OCI-LY7 (cell line): ENCODE measurements at regions not wholly inside any gene's neighbourhood (a gene's known extent, or its start where the extent isn't known, plus 50 kb on each side); places are given as distances from the start of the nearest gene placed in this dataset.

Experiments used
- BruUV-seq: library from RNA; stranded (reverse); fragments of 400-500 nt; replicated peaks from 2 replicates; lab custom pipeline; 2021; lab: Mats Ljungman, UMichigan
- CTCF ChIA-PET: fragments of 300-600 bp; sonication (Branson Sonifier 250); formaldehyde crosslinking; loops from one replicate; lab custom pipeline; 2022; ENCODE audit warnings: antibody characterized with exemption; ENCODE audit not compliant: unreplicated experiment; lab: Charles Lee
- POLR2A ChIA-PET: fragments of 300-600 bp; sonication (Branson Sonifier 250); formaldehyde crosslinking; loops from one replicate; lab custom pipeline; 2022; ENCODE audit warnings: antibody characterized with exemption; lab: Charles Lee
- DNase-seq: peaks from one replicate; pipeline ENCODE4 v3.0.0-alpha.2; 2015; ENCODE audit warnings: low spot score
- H2AFZ ChIP-seq: fragments of 200-600 bp; sonication (generic), shearing (Covaris generic); 2 replicates; pipeline ENCODE4 v1.6.1; 2014; ENCODE audit warnings: mild to moderate bottlenecking, antibody characterized with exemption, low read length, moderate library complexity
- H3K27ac ChIP-seq: fragments of 200-600 bp; sonication (generic); 2 replicates; pipeline ENCODE4 v1.5.1; 2014; ENCODE audit warnings: mixed run types, low read depth, mild to moderate bottlenecking, moderate library complexity, low read length, inconsistent platforms; ENCODE audit not compliant: poor library complexity, severe bottlenecking
- H3K36me3 ChIP-seq: fragments of 200-600 bp; sonication (generic); 2 replicates; pipeline ENCODE4 v1.6.1; 2014; ENCODE audit warnings: mild to moderate bottlenecking, antibody characterized with exemption, low read length, moderate library complexity, mixed read lengths; ENCODE audit not compliant: insufficient read depth
- H3K4me1 ChIP-seq: fragments of 200-600 bp; sonication (generic); 2 replicates; pipeline ENCODE4 v1.5.1; 2014; ENCODE audit warnings: mild to moderate bottlenecking, low read length; ENCODE audit not compliant: insufficient read depth, poor library complexity, severe bottlenecking
- H3K4me2 ChIP-seq: fragments of 200-600 bp; sonication (generic); 2 replicates; pipeline ENCODE4 v1.6.1; 2014; ENCODE audit warnings: mild to moderate bottlenecking, low read length
- H3K4me3 ChIP-seq: fragments of 200-600 bp; sonication (generic); 2 replicates; pipeline ENCODE4 v1.5.1; 2014; ENCODE audit warnings: mild to moderate bottlenecking, low read depth, low read length; ENCODE audit not compliant: poor library complexity, severe bottlenecking
- H3K79me2 ChIP-seq: fragments of 200-600 bp; sonication (generic); 2 replicates; pipeline ENCODE4 v1.6.1; 2016; ENCODE audit warnings: low read depth, mild to moderate bottlenecking, low read length, moderate library complexity, mixed read lengths; ENCODE audit not compliant: insufficient read depth
- H3K9me2 ChIP-seq: fragments of 200-600 bp; sonication (generic); 2 replicates; pipeline ENCODE4 v1.6.1; 2016; ENCODE audit warnings: mild to moderate bottlenecking, low read length, mixed read lengths; ENCODE audit not compliant: insufficient read depth
- H3K9me3 ChIP-seq: fragments of 200-600 bp; sonication (generic); 2 replicates; pipeline ENCODE4 v1.6.1; 2014; ENCODE audit warnings: mild to moderate bottlenecking, mixed run types, low read length, mixed read lengths
- H4K20me1 ChIP-seq: fragments of 200-600 bp; sonication (generic); 2 replicates; pipeline ENCODE4 v1.6.1; 2014; ENCODE audit warnings: mild to moderate bottlenecking, antibody characterized with exemption, low read length, moderate library complexity, mixed read lengths; ENCODE audit not compliant: insufficient read depth
- CTCF ChIP-seq: fragments of 200-600 bp; sonication (generic); conservative IDR thresholded peaks from 2 replicates; pipeline ENCODE4 v1.5.1; 2014; ENCODE audit warnings: mild to moderate bottlenecking, antibody characterized with exemption, low read length, moderate library complexity, mixed read lengths
- EZH2phosphoT487 ChIP-seq: fragments of 200-600 bp; sonication (generic); IDR thresholded peaks from 2 replicates; pipeline ENCODE4 v1.6.1; 2018; ENCODE audit warnings: low read depth, borderline replicate concordance, mild to moderate bottlenecking, mixed run types, antibody characterized with exemption, low read length, moderate library complexity, mixed read lengths
- intact Hi-C: fragments of 100-400 bp; cut with micrococcal nuclease; formaldehyde crosslinking; loops from one replicate; pipeline ENCODE4 v1.10.0; 2022; ENCODE audit not compliant: unreplicated experiment

DNA sequence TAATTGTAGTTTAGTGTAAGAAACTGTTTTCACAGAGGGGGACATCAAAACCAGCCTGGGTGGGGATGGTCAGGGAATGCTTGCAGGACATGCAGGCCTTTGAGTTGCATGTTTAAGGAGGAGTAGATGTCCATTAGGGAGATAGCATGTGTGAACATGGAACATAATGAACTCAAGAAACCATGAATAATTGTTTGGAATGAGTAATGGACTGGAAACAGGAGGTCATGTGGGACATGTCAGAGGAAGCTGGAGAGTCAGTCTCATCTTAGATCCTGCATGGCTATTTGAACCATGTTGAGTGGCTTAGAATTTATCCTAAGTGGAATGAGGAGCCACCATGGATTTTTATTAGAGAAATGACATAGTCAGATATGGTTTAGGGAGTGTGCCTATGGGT, 86.4 kb downstream of the RPE65 start:
- TF ChIP-seq EZH2phosphoT487 (no peak), CTCF (no peak)
- no peak overlapping the region for H3K4me2 ChIP-seq
- no peak overlapping the region for H3K4me3 ChIP-seq
- H3K36me3 ChIP-seq: no peaks in the 10 kb centered on the region
- no peak overlapping the region for H3K27ac ChIP-seq
- no peak for DNase-seq
- no peak overlapping the region for H2AFZ ChIP-seq
- H3K9me2 ChIP-seq: no peaks in the 10 kb centered on the region
- BruUV-seq: no TSS peak
- no peaks in the 10 kb centered on the region for H3K9me3 ChIP-seq
- POLR2A ChIA-PET: no interaction called here
- no peaks in the 10 kb centered on the region for H4K20me1 ChIP-seq
- CTCF ChIA-PET: no interaction called here
- intact Hi-C loops: no loop called here
- H3K79me2 ChIP-seq: no peaks in the 10 kb centered on the region
- H3K4me1 ChIP-seq: peaks cover 6% of the 10 kb centered on the region

GRCh38 chr1:68361346-68361910, 88.3 kb downstream of the RPE65 start:
- ChIA-PET POLR2A (interaction anchor here (0.7 to 0.8 kb wide), 2 partner anchors 9 to 1913 kb away, joined by 3 to 4 read pairs; no protein-coding TSS in a partner anchor), CTCF (no interaction called here)
- H3K36me3 ChIP-seq: no peaks in the 10 kb centered on the region
- H3K27ac ChIP-seq: no peak overlapping the region
- no peak overlapping the region for H3K4me2 ChIP-seq
- no peaks in the 10 kb centered on the region for H3K79me2 ChIP-seq
- H4K20me1 ChIP-seq: no peaks in the 10 kb centered on the region
- H3K4me1 ChIP-seq: peaks cover 11% of the 10 kb centered on the region
- TF ChIP-seq CTCF: no peak
- TF ChIP-seq EZH2phosphoT487: no peak
- H3K9me3 ChIP-seq: no peaks in the 10 kb centered on the region
- DNase-seq: no peak
- H3K9me2 ChIP-seq: no peaks in the 10 kb centered on the region
- intact Hi-C loops: no loop called here
- H2AFZ ChIP-seq: no peak overlapping the region
- no peak overlapping the region for H3K4me3 ChIP-seq
- no TSS peak for BruUV-seq

DNA sequence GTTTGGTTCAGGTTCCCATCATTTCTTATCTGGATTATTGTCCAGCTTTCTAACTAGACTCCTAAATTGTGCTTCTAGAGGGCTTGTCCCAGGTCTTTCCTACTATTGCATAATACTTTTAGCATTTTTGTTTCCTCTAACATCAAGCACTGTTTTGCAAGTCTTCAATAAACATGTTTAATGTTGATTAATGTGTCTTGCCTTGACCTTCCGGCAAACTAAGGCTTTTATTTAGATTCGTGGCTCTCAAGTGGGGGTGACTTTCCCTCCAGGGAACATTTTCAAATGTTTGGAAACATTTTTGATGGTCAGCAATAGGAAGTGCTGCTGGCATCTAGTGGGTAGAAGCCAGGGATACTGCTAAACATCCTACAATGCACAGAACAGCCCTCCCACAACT, 90.7 kb downstream of the RPE65 start:
- intact Hi-C loops: no loop called here
- Histone ChIP-seq H3K4me1 (peaks cover 11% of the 10 kb centered on the region), H3K27ac (no peak overlapping the region), H3K9me3 (no peaks in the 10 kb centered on the region), H3K36me3 (no peaks in the 10 kb centered on the region), H3K4me2 (no peak overlapping the region), H3K9me2 (no peaks in the 10 kb centered on the region), H2AFZ (no peak overlapping the region), H4K20me1 (no peaks in the 10 kb centered on the region), H3K79me2 (no peaks in the 10 kb centered on the region), H3K4me3 (no peak overlapping the region)
- no peak for TF ChIP-seq EZH2phosphoT487
- no peak for TF ChIP-seq CTCF
- no TSS peak for BruUV-seq
- CTCF ChIA-PET: no interaction called here
- DNase-seq: no peak
- POLR2A ChIA-PET: interaction anchor here (0.5 to 1.5 kb wide), 4 partner anchors 10 to 91 kb away, joined by 3 to 7 read pairs (median 3); partner anchors contain the start of gene RPE65
